ENCODE measurements at regions not wholly inside any gene's neighbourhood (a gene's known extent, or its start where the extent isn't known, plus 50 kb on each side); places are given as distances from the start of the nearest gene placed in this dataset.

- DNase-seq (ENCODE audit: low read depth): no peak
Observed at GRCh38 chr2:122105171-122105876, 349.9 kb downstream of the TSN start.

- DNase-seq (ENCODE audit: low read depth): no peak
Observed at GRCh38 chr2:122105877-122106206, 350.4 kb downstream of the TSN start.

DNA sequence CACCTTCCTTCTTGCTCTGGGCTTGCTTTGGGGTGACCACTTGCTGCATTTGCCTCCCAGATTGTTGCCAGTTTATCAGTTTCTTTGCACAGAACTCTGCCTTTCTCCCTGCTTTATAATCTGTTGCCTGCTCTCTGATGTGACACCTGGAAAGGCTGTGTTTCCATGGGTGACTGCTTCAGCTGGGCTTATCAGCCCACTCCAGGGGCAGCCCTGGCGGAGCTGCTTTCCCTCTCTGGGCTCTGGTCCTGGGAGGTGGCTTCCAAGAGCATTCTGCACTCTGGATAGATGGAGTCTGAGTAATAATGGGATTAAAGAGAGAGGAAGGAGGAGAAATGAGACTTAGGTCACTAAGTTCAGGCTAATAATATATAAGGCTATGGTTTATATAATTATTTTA lies 352.7 kb downstream of the TSN start:
- no peak for DNase-seq (ENCODE audit: low read depth)

DNA sequence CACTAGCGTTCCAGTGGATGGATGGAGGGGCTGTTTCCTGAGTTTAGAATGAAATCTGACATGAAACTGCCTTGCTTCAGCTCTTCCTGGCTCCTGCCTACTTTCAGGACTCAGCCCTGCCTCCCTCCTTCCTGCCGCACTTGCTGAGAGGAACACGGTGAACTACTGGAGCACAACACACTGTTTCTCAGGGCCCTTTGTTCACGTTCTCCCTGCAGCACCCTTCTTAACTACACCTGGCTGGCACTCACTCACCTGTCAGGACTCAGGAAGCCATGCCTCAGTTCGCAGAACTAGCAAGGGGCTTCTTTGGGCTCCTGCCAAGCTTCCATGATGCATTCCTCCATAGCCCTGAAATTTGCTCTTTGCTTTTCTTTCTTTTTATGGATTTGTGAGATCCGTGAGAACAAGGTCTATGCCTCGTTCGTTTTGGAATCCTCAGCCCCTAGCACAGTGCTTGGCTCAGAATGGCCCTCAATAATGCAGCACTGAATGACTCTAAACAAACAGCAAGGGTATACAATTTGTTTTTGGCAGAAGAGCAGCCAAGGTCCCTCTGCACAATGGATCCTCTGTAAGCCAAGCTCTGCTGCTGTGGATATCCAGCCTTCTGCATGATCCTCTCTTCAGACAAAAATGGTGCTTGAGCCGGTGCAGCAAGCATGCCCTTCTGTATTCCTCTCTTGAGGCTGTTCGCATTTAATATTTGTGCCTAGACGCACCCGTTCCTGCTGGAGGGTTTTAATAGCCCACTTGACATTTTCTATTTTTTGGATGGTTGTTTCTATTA lies 357.0 kb downstream of the TSN start:
- no peak for DNase-seq (ENCODE audit: low read depth)

- no peak for DNase-seq (ENCODE audit: low read depth)
Observed at GRCh38 chr2:122114421-122114820, 359.0 kb downstream of the TSN start.

- no peak for DNase-seq (ENCODE audit: low read depth)
Observed at GRCh38 chr2:122117371-122117770, 361.9 kb downstream of the TSN start.

DNA sequence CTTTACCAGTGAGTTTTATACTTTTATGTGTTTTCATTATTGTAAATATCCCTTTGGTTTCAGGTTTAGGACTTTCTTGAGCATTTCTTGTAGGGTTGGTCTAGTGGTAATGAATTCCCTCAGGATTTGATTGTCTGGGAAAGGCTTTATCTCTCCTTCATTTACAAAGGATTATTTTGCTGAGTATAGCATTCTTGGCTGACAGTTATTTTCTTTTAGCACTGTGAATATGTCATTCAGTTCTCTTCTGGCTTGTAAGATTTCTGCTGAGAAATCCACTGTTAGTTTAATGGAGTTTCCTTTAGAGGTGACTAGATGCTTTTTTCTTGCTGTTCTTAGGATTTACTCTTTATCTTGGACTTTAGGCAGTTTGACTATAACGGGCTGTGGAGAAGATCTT lies 373.9 kb downstream of the TSN start:
- no peak for DNase-seq (ENCODE audit: low read depth)

DNA sequence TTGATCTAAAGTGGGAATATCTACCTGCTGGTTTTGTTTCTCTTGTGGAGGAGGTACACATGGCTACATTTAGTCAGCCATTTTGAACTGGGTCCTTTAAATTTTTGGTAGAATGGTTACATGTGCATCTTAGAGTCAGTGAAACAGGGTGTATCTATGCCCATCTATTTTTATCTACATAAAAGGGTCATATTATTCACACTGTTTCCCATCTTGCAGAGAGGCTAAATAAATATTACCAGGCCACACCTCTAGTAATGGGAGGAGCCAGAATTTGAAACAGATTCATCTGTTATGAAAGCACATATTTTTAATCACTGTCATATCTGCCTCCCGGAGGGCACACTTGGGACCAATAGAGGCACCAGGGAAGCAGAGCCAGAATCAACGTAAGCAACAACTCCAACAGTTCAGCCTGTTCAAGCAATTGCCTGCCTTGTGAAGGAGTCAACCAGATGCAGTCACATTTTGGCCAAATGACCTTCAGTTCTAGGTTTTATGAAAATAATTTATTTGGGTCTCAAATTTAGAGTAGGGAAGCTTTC lies 376.8 kb downstream of the TSN start:
- DNase-seq (ENCODE audit: low read depth): no peak

DNA sequence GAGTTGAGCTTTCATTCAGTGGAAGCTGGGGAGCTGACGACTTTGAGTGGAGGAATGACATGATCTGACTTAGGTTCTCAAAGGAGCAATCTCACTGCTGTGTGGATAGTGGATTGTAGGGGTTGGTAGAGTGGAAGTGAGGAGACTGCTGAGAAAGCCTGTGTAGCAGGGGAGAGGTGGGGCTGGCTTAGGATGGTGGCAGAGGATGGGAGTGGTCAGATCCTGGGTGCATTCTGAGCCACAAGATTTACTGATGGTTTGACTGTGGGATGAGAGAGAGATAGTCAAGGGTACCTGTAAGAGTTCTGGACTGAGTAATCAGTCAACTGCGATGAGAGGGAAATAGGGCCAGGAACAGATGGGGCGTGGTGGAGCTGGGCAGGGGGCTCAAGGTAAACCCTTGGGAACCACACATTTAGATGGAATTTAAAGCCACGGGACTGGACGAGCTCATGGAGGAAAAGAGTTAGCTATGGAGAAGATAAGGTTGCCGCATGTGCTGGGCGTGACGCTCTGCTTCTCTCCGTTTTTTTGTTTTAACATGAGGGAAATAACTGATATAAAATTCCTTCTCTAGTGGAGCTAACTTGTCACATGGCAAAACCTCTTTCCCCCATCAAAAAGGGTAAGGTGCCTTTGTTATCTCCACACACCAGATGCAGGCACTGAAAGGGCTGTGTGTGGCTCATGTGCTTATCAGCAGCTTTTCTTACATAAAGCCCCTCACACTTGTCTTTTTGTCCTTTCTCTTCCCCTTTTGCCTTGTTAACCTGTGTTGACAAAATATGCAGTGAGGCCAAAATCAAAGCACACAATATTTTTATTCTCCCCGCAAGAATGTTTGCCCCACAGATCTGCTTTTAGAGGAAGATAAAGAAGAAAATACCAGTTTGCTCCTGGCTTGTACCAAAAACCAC lies 379.8 kb downstream of the TSN start:
- no peak for DNase-seq (ENCODE audit: low read depth)

- DNase-seq (ENCODE audit: low read depth): peak; percentile 1
Observed at GRCh38 chr2:122136056-122136455, 380.6 kb downstream of the TSN start.

DNA sequence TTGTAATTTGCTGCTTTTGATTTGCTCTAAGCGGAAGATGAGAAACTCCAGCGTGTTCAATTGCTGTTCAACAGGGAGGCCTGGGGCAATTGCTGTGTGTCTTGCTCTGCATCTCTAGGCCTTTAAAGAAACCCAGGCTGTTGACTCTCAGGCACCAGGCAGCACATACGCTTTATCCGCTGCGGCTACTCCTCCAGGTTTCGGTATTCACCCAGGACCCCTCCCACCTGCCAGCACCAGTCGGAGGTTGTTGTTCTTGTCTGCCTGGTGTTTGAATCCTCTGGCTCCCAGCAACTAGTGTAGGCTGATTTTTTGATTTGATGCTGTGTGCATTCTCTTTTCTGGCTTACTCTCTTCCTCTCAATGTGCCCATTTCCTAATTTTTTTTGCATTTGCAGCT lies 383.1 kb downstream of the TSN start:
- no peak for DNase-seq (ENCODE audit: low read depth)

GRCh38 chr2:122139739-122140420 lies 384.4 kb downstream of the TSN start:
- DNase-seq (ENCODE audit: low read depth): no peak

GRCh38 chr2:122144884-122145283 lies 389.4 kb downstream of the TSN start:
- no peak for DNase-seq (ENCODE audit: low read depth)

GRCh38 chr2:122145856-122146255 lies 390.4 kb downstream of the TSN start:
- DNase-seq (ENCODE audit: low read depth): no peak

GRCh38 chr2:122148128-122148767 lies 392.8 kb downstream of the TSN start:
- no peak for DNase-seq (ENCODE audit: low read depth)

GRCh38 chr2:122150524-122151280 lies 395.3 kb downstream of the TSN start:
- DNase-seq (ENCODE audit: low read depth): no peak

GRCh38 chr2:122152571-122152970 lies 397.1 kb downstream of the TSN start:
- no peak for DNase-seq (ENCODE audit: low read depth)

- no peak for DNase-seq (ENCODE audit: low read depth)
Observed at GRCh38 chr2:122156176-122156890, 400.9 kb downstream of the TSN start.

GRCh38 chr2:122157158-122157557 lies 401.7 kb downstream of the TSN start:
- no peak for DNase-seq (ENCODE audit: low read depth)

GRCh38 chr2:122163617-122164016 lies 408.2 kb downstream of the TSN start:
- DNase-seq (ENCODE audit: low read depth): no peak

All from M059J (cell line).